GM19324 (cell line): ENCODE measurements at regions not wholly inside any gene's neighbourhood (a gene's known extent, or its start where the extent isn't known, plus 50 kb on each side); places are given as distances from the start of the nearest gene placed in this dataset.

Source experiments
- ATAC-seq: cut with Tn5 transposase; IDR thresholded peaks from one replicate; pipeline ENCODE4 v1.9.1; 2021; ENCODE audit warnings: mild to moderate bottlenecking, moderate library complexity; ENCODE audit not compliant: unreplicated experiment, low FRiP score

DNA sequence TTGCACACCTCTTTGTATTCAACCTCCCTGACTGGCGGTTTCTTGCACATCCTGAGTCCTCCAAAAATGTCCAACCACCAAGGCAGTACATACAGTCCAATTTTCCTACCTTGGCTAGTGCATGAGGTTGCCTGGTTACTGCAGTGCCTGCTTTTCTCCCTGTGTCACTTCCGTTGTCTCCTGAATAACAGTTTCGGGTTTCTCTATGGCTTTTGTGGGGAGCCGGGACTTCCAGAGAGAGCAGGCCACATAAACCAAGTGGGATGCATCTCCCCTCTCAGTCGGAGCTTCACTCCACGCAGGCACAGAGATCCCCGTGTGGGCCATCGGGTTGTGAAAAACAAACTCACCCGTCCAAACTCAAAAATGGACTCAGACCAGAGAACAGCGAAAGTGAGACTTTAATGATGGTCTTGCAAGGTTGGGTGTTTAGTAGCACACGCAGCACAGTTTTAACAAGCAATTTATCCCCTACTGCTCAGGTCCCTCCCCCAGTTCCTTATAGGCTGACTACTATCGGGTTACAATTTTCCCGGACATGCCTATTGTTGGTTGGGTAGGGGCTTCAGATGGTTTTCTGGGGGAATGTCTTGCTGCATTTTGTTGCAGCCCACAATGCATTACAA lies 173.1 kb downstream of the POU4F1 start:
- no peak for ATAC-seq

- no peak for ATAC-seq
These were observed 174.7 kb downstream of the POU4F1 start for GRCh38 chr13:78428646-78429045.

DNA sequence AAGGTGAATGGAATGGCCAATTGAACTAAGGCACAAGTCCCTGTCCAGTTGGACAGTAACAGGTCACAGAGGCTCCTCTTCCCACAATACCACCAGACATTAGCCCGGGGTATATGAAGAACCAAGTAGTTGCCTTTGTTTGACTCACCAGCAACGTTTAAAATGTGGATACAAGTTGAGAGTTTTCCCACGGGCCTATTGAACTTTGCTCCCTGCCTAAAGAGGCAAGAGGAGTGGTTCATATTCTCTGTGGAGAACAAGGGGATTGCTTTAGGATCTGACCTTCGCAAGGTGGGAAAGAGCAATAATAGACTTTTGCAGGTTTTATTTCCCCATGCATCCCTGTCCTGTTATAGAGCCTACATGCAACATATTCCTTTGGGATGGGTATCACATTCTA lies 177.2 kb downstream of the POU4F1 start:
- ATAC-seq, result no peak

- ATAC-seq, result peak; percentile 90
These were observed 182.5 kb downstream of the POU4F1 start for GRCh38 chr13:78420814-78421213.

GRCh38 chr13:78413887-78414553 lies 189.3 kb downstream of the POU4F1 start:
- no peak for ATAC-seq

DNA sequence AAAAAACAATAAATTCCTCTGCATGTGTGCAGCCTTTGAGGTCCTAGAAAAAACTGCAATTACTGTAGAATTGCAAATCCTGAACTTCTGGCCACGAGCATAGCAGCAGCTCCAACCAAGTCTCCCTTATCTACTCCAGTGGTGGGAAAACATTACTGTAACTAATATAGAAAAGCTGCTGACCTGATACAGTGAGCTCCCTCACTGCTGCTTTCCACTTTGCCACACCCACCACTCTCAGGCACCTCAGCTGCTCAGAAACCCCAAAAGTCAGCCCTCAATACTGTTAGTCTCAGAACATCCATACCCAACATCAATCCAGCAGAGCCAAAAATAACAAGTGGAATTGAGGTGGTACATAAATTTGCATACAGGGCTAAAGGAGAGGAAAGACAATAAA lies 192.5 kb downstream of the POU4F1 start:
- ATAC-seq, result no peak

DNA sequence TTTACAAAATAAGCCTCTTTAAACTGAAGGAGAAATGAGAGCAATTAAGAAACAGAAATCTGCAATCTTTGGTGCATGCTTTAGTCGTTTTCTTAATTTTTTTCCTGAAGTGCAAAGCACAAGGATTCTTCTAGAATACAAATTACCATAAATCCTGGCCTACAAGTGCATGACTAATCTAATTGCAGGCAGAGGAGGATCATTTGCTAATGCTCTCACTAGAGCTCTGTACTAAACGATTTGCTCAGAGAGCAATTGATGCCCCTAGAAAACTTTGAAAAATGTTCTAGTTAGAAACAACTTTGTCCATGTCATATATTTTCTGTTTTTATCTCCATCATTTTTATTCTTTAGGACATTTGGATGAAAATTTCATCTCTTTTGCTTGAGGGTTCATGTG lies 193.2 kb downstream of the POU4F1 start:
- no peak for ATAC-seq

GRCh38 chr13:78409172-78409571 lies 194.2 kb downstream of the POU4F1 start:
- ATAC-seq, result no peak

DNA sequence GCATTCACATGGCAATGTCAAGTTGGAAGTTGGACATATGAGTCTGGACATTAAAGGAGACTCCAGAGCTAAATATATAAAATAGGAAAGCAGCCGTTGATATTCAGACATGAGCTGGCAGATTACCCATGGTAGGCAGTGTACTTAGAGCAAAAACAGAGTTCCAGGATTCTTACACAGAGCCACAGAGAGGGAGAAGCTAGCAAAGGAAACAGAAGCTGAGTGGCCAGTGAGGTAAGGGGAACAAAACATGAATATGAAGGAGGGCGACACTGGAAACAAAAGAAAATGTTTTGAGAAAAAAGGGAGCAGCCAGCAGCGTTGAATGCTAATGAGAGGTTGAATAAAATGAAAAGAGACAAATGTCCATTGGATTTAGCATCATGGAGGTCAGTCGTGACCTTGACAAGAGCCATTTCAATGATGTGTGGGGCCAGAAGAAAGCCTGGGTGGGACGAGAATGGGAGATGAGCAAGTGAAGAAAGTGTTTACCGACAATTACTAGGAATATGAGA lies 198.4 kb downstream of the POU4F1 start:
- ATAC-seq, result no peak

DNA sequence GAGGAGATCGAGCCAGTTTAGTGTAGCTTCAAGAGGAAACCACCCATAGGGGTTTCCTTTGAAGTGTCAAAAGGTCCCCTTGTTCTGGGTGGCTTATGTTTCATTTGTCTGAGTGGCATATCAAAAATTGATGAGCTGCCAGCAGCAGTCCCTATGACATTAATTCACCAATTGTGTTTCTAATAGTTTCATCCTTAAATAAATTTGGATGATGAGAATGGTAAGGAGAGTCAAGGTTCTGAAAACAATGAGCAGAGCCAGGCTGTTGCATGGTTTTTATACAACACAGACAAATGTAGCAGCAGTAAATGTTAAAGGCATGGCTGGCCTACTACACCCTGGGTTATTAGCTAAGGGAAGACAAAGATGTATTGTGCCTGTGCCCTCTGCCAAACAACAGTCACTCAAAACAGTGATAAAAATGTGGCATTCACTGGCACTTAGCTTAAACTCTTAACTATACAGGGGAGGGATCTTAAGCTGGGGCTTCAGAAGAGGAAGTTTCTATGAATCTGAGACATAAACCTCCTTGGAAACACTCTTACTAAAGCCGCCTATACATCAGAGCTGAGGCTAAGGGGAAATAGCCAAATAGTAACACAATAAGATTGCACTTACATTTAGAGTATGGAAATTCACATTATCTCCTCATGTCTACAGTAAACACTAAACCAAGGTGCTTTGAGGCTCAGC lies 200.5 kb downstream of the POU4F1 start:
- ATAC-seq, result no peak

GRCh38 chr13:78401873-78402707 lies 201.3 kb downstream of the POU4F1 start:
- ATAC-seq, result no peak

- ATAC-seq, result peak; percentile 95
These were observed 204.5 kb downstream of the POU4F1 start for GRCh38 chr13:78398743-78399410.

DNA sequence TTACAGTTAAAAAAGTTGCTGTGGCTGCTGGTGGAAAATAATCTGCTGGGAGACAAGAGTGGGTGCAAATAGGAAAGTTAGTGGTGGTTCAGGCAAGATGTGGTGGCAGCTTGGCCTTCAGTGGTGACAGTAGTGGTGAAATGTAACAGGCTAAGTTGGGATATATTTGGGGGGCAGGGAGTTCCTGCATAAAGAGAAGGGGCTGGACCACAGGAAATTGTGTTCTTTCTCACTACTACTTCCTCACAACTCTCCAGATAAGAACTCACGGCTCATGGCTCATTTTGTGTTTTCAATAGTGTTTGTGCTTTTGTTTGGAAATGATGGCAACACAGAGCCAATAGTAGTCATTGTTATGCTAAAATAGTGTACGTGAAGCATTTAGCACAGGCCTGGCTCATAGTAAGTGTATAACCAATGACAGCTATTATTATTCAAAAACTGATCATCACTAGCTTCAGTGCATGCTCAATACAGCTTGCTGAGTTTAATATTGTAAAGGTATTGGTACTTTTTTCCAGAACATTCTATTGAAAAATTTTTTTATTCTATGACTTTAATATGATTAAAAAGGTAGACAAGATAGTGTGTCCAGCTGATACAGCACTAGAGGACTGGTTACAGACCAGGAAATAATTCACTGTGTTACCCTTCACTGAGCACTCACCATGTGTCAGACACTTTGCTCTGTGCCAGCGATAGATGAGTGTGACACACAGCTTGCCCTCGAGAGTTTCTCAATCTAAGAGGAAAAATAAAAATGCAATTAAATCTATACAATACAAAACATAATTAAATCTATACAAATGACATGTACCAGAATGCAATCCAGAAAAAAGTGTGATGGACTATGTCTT lies 209.8 kb downstream of the POU4F1 start:
- ATAC-seq, result no peak

DNA sequence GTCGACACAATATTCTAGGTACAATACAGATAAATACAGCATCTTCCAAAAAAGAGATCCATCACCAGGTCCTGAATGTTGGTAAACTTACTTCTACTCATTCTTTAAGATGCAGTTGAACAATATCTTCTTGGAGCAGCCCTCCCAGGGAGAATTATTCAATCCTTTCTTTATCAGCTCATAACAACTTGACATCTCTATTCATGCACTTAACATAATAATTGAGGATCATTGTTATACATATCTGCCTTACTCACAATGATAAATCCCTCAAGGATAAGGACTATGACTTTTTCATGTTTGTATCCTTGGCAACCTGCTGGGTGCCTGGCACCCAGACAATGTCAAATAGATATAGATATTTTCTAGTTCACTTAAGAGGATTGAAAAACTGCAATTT lies 219.5 kb downstream of the POU4F1 start:
- ATAC-seq, result no peak

DNA sequence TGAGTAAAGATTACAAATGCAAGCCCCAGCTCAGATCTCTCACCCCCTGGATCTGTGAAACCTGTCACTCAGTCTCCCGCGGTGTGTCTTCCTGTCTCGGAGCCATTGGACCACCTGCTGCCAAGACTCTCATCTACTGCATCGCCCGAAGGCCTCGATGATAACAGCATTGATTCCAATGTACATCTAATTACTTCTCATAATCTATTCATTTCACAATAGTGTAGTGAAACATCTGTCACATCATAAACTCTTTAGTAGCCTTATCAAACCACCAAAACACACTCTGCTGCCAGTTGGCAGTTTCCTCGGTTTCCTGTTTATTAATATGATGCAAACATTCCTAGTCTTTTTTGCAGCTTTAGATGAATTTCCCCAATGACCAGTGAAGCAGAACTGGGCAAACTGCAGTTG lies 220.3 kb downstream of the POU4F1 start:
- no peak for ATAC-seq

- no peak for ATAC-seq
These were observed 220.9 kb downstream of the POU4F1 start for GRCh38 chr13:78382491-78382890.

- ATAC-seq, result no peak
These were observed 226.5 kb downstream of the POU4F1 start for GRCh38 chr13:78376822-78377221.

DNA sequence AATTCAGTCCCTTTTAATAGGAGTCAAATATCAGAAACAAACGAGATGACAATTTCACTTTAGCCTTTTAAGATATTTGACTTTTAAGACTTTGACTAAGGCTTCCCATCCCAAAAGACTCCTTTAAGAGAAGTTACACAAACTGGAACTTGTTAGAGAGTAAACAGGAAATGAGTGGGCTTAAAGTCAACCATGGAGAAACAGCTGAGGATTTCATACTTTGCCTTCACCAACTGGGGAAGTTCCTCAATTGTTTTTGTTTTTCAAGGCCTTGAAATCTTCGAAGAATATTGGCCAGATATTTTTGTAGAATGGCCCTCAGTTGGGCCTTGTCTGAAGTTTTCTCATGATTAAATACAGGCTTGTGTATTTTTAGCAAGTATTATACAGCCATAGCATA lies 227.3 kb downstream of the POU4F1 start:
- no peak for ATAC-seq

GRCh38 chr13:78372581-78372980 lies 230.8 kb downstream of the POU4F1 start:
- ATAC-seq, result no peak
